GM12801 (cell line): ENCODE measurements at regions not wholly inside any gene's neighbourhood (a gene's known extent, or its start where the extent isn't known, plus 50 kb on each side); places are given as distances from the start of the nearest gene placed in this dataset.

Experiments
- TF ChIP-seq, protein P1 (sequence below): IDR thresholded peaks from one replicate; pipeline ENCODE4 v1.5.1; 2011; ENCODE audit warnings: control low read depth; ENCODE audit not compliant: insufficient read length; ENCODE audit errors: extremely low read depth

DNA sequence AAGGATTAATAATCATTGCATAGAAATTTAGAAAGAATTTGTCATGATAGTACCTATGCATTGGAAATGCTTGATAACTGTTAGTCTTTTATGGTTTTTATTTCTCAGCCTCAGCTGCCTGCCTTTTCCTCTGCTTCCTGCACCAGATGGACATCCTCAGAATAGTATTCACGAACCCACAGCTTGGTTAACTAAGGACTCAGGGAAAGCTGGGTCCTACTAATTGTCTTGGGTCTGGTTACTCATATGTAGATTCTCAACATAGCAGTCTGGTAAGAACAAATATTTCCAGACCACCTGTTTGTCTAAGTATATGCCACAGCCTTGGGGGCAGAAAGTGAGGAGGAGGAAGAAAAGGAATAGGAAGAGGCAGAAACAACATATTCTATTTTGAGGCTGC lies 464.5 kb upstream of the SMARCA2 start:
- TF ChIP-seq, protein P1, sequence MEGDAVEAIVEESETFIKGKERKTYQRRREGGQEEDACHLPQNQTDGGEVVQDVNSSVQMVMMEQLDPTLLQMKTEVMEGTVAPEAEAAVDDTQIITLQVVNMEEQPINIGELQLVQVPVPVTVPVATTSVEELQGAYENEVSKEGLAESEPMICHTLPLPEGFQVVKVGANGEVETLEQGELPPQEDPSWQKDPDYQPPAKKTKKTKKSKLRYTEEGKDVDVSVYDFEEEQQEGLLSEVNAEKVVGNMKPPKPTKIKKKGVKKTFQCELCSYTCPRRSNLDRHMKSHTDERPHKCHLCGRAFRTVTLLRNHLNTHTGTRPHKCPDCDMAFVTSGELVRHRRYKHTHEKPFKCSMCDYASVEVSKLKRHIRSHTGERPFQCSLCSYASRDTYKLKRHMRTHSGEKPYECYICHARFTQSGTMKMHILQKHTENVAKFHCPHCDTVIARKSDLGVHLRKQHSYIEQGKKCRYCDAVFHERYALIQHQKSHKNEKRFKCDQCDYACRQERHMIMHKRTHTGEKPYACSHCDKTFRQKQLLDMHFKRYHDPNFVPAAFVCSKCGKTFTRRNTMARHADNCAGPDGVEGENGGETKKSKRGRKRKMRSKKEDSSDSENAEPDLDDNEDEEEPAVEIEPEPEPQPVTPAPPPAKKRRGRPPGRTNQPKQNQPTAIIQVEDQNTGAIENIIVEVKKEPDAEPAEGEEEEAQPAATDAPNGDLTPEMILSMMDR = no peak

DNA sequence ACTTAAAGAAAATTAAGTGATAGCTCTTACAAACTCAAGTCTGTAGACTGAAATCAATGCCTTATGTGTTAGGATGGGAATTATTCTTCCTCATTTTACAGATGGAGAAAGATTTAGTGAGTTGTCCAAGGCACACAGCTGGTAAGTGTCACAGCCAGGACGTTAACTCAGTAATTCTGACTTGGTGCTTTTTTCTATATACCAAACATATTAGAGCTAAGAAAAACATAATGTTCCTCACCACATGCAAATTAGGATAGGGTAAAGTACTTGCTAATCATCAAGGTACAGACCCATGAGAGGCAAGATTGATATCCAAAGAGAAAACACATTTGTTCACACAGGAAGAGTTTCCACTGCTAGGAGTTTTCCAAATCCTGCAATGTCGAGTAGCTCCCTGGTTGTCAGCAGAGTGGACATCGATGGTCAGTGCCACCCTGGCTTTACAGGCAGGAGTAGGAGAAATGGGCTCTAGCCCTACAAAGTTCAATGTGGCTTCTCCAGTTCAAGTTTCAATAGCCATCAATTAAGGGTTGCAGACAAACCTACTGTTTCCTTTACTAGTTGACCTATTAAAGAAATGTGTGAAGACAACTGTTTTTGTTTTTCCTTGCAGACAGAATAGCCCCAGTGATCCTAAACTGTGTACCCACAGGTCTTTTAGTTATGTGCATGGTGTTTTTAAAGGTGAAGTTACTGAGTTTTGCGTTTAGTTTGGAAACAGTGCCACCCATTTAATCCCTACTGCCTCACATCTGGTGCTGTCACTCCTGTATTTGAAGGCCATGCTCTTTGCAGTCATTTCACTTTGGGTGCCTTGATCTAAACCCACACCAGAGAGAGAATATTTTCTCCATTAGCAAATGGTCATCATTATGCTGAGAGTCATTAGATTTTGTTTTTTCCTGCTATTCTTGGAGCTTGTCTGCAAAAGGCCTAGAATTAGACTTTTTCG lies 460.8 kb upstream of the SMARCA2 start:
- TF ChIP-seq, protein P1 = no peak

DNA sequence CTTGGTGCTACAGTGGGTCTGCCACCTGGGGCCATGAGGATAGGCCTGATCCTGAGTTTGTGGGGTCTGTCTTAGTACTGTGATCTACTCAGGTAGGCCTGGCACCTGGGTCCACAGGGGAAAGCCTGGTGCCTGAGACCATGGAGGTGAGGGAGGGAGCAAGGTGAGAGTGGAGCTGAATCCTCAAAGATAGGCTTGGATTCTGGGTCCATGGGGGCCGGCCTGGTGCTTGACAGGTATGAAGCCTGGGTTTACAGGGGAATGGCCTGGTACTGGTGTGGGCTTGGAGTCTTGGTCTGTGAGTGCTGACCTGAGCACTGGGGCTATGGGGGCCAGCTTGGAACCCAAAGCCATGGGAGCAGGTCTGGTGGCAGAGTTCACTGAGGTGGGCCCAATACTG lies 439.2 kb upstream of the SMARCA2 start:
- TF ChIP-seq, protein P1 = no peak

DNA sequence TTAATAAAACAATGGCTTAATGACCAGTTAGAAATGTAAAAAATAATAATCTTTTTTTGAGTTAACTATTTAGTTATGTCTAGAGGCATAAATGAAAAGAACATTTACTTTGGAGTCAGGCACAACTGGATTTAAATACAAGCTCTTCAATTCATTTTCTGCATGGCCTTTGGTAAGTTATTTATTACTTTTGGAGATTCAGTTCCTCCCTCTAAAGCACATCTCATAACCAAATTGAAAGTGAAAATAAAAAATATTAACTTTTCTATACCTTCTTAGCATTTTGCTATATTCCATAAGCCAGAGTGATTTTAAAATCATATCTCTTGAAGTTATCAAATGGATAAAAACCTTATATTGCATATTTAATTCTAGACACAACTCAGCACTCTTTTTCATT lies 434.9 kb upstream of the SMARCA2 start:
- TF ChIP-seq, protein P1 = no peak

DNA sequence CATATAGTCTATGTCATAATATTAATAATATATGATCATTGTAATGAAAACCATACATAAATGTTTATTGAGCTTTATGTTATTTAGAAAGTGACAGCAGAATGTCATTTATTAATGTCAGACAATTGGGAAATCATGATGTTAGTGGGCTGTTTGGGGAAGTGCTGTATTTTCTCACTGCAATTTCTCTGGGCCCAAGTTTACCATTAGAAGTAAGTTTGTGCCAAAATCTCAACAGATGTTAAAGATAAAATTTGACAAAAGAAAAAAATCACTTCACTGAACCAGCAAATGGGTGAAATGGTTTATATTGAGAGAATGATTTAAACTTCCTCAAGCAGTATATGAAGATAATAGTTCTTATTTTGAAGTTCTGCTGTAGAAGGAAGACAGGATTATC lies 433.2 kb upstream of the SMARCA2 start:
- TF ChIP-seq, protein P1 = no peak

DNA sequence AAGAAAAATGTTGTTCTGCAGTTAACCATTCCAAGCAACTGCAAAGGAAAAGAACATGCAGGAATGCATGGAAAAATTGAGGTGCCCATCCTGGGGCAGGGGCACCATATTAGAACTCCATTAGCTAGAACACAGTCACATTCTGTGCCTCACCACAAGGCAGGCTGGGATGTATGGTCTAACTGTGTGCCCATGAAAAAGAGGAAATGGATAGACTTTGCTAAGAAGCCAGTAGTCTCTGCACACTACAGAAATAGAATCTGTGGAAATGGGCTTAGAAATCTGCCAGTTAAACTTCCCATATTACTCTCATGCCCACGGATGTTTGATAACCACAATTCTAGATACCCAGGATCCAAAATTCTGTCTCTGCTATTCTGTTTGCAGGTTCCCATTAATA lies 423.8 kb upstream of the SMARCA2 start:
- TF ChIP-seq, protein P1 = no peak

DNA sequence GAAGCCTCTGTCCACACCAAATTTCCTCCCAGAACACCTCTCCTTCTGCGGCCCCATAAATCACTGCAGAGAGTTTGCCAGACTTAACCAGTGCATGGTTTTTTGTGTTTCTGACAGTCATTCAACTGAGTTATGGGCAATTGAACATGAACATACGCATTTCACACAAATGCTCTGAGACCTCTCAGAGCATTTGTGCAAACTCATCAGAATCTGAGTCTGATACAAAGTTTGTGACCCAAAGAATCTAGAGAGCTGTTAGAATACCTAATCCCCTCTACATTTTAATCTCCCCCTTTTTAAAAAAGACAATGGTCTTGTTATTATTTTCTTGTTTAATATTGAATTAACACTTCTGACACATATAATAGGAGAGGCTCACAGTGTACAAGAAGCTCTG lies 416.9 kb upstream of the SMARCA2 start:
- TF ChIP-seq, protein P1 = no peak
